ENCODE measurements at regions not wholly inside any gene's neighbourhood (a gene's known extent, or its start where the extent isn't known, plus 50 kb on each side); places are given as distances from the start of the nearest gene placed in this dataset.

- H3K4me1 ChIP-seq, result no peaks in the 10 kb centered on the region
- no peak for TF ChIP-seq POLR2A (IDR thresholded peaks at IDR 0.05)
- no peak for TF ChIP-seq CTCF (IDR thresholded peaks at IDR 0.05)
- TF ChIP-seq POLR2AphosphoS5 (IDR thresholded peaks at IDR 0.05), result no peak
- TF ChIP-seq EP300 (IDR thresholded peaks at IDR 0.05), result no peak
- no peak overlapping the region for H3K4me3 ChIP-seq
- intact Hi-C loops (cut with DNase I), result no loop called here
- 86 to 90% methylated on average over 6 of the region's 6 CpGs for WGBS, 2 donors
- DNase-seq, result no peak
- no peaks in the 10 kb centered on the region for H3K27me3 ChIP-seq
- H3K27ac ChIP-seq, result no peak overlapping the region
- no peaks in the 10 kb centered on the region for H3K36me3 ChIP-seq
- H3K9me3 ChIP-seq, result no peaks in the 10 kb centered on the region
Observed at GRCh38 chr12:87828382-87828973, 200.7 kb downstream of the C12orf50 start.

GRCh38 chr12:87827638-87828264 lies 201.4 kb downstream of the C12orf50 start:
- no peak for TF ChIP-seq POLR2AphosphoS5 (IDR thresholded peaks at IDR 0.05)
- TF ChIP-seq CTCF (IDR thresholded peaks at IDR 0.05), result no peak
- no peak for TF ChIP-seq POLR2A (IDR thresholded peaks at IDR 0.05)
- no peak for TF ChIP-seq EP300 (IDR thresholded peaks at IDR 0.05)
- Histone ChIP-seq H3K36me3 (no peaks in the 10 kb centered on the region), H3K4me1 (no peaks in the 10 kb centered on the region), H3K27me3 (no peaks in the 10 kb centered on the region), H3K9me3 (no peaks in the 10 kb centered on the region), H3K4me3 (no peak overlapping the region), H3K27ac (no peak overlapping the region)
- no peak for DNase-seq
- intact Hi-C loops (cut with DNase I), result no loop called here
- WGBS, 2 donors, result 36 to 53% methylated on average over 2 of the region's 2 CpGs

- DNase-seq, result no peak
- WGBS, 2 donors, result 78 to 88% methylated on average over 1 of the region's 1 CpG
- H3K27ac ChIP-seq, result no peak overlapping the region
- no peaks in the 10 kb centered on the region for H3K36me3 ChIP-seq
- H3K4me3 ChIP-seq, result no peak overlapping the region
- no peaks in the 10 kb centered on the region for H3K9me3 ChIP-seq
- no peak for TF ChIP-seq EP300 (IDR thresholded peaks at IDR 0.05)
- no peak for TF ChIP-seq POLR2AphosphoS5 (IDR thresholded peaks at IDR 0.05)
- TF ChIP-seq CTCF (IDR thresholded peaks at IDR 0.05), result no peak
- TF ChIP-seq POLR2A (IDR thresholded peaks at IDR 0.05), result no peak
- H3K27me3 ChIP-seq, result no peaks in the 10 kb centered on the region
- intact Hi-C loops (cut with DNase I), result no loop called here
- H3K4me1 ChIP-seq, result no peaks in the 10 kb centered on the region
Observed at GRCh38 chr12:87822923-87823322, 206.3 kb downstream of the C12orf50 start.

- H3K27me3 ChIP-seq, result no peaks in the 10 kb centered on the region
- H3K27ac ChIP-seq, result no peak overlapping the region
- TF ChIP-seq POLR2A (IDR thresholded peaks at IDR 0.05), result no peak
- TF ChIP-seq EP300 (IDR thresholded peaks at IDR 0.05), result no peak
- no peak for TF ChIP-seq CTCF (IDR thresholded peaks at IDR 0.05)
- no peak for TF ChIP-seq POLR2AphosphoS5 (IDR thresholded peaks at IDR 0.05)
- 61 to 67% methylated on average over 6 of the region's 6 CpGs for WGBS, 2 donors
- intact Hi-C loops (cut with DNase I), result no loop called here
- no peak overlapping the region for H3K4me3 ChIP-seq
- H3K4me1 ChIP-seq, result no peaks in the 10 kb centered on the region
- H3K36me3 ChIP-seq, result no peaks in the 10 kb centered on the region
- DNase-seq, result no peak
- peaks cover 0 to 2% (median 0%) of the 10 kb centered on the region in 4 donors for H3K9me3 ChIP-seq
Observed at GRCh38 chr12:87820524-87821202, 208.5 kb downstream of the C12orf50 start.
